ENCODE measurements at regions not wholly inside any gene's neighbourhood (a gene's known extent, or its start where the extent isn't known, plus 50 kb on each side); places are given as distances from the start of the nearest gene placed in this dataset.

GRCh38 chr5:36763454-36763853 lies 113.1 kb upstream of the NIPBL start:
- no peak for TF ChIP-seq CTCF (IDR thresholded peaks at IDR 0.05)
- TF ChIP-seq EZH2 (IDR thresholded peaks at IDR 0.05; ENCODE audit: borderline replicate concordance, insufficient read depth, low read depth, low read length, poor library complexity, severe bottlenecking), result no peak

Measured in B cell (primary cell).